Amniotic stem cell (primary cell): ENCODE measurements at regions not wholly inside any gene's neighbourhood (a gene's known extent, or its start where the extent isn't known, plus 50 kb on each side); places are given as distances from the start of the nearest gene placed in this dataset.

ENCODE experiments used
- DNase-seq: peaks from one replicate; lab custom pipeline; 2025; lab: John Stamatoyannopoulos, UW

- DNase-seq: no peak
Measured at GRCh38 chr3:193987186-193987585, 148.8 kb upstream of the HES1 start.

GRCh38 chr3:193989186-193989585 is 146.8 kb upstream of the HES1 start:
- no peak for DNase-seq

GRCh38 chr3:193991666-193992424 is 144.1 kb upstream of the HES1 start:
- DNase-seq: no peak

GRCh38 chr3:193992425-193993037 is 143.4 kb upstream of the HES1 start:
- DNase-seq: no peak

DNA sequence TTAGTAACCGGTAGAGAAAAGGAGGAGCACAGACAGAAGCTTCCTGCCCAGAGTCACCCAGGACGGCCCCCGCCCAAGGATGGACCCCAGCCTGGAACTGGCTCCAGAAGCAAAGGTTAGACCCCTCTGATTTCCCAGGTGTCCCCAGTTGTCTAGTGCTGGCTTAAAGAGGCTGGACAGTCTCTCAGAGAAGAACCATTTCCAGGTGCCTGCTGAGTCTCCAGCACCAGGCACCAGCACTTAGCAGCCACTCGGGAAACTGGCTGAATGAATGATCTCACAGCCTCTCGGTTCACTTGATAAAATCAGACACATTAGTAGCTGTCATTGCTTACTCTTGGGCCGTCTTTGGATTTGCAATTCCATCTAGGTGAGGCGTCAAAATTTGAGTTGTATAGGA is 139.7 kb upstream of the HES1 start:
- no peak for DNase-seq

DNA sequence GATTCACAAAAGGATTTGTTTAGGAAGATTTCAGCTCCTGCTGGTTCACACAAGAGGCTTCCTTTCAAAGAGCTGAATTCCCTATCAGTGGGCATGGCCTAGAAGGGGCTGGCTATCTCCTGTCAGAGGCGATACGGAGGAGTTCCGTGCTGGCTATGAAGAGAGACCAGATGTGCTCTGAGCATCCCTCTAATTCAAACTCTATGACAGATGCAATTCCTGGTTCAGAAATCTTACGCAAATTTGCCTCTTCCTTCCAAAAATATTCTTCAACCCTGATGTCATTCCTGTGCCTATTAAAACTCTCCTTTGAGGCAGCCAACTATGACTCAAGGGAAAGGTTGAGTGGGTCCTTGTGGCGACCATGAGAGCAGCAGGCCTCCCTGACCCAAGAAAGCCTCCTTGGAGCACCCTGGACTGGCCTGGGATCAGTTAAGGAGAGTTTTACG is 139.3 kb upstream of the HES1 start:
- DNase-seq: no peak

DNA sequence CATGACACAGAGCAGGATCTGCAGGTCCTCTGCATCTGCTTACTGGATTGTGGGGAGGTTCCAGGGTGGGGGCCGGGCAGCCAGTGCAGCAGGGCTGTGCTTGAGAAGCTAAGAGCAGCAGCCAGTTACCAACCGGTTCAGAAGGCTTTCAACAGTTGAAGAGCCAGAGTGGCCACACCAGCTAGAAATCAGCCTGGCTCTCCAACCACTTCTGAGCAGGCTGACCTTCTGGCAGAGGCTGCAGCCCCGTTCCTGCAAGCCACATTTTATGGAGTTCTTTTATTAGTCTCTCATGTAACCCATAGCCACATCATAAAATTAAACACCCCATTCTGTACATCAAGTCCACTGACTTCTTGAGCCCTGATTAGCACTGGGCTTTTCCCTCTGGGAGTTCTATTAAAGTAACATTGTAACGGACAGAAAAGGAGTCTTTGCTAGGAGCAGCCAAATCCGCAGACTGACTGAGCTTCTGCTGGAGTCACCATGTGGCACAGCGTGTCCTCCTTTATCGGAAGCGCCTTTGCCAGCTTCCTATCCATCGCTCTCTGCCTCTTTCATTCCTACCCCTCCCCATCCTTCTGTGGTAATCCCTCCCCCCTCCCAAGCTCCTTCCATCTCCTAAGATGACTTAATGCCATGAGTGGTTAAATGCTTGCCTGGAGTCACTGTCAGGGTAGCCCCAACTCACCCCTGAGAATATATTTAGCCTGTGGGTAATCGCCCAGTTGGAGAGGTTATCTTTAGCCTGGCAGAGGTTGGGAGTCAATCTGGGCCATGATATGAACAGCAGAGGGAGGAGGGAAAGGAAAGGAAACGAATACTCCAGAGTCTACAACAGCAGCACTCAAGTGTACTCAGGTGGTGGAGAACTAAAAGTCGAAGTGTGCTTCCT is 138.5 kb upstream of the HES1 start:
- DNase-seq: no peak

DNA sequence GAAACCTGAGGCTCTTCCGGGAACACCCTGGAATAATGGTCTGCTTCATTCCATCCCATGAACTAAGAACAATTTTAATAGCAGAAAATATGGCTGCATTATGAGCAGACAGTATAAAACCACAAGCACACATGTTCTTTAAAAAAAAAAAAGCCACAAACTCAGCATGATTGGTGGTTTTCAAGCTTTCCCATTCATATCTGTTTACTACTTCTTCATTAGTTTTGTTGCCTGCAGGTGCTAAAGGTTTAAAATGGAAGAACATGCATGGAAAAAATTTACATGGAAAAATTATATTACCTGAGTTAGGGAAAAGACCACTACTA is 137.9 kb upstream of the HES1 start:
- no peak for DNase-seq

DNA sequence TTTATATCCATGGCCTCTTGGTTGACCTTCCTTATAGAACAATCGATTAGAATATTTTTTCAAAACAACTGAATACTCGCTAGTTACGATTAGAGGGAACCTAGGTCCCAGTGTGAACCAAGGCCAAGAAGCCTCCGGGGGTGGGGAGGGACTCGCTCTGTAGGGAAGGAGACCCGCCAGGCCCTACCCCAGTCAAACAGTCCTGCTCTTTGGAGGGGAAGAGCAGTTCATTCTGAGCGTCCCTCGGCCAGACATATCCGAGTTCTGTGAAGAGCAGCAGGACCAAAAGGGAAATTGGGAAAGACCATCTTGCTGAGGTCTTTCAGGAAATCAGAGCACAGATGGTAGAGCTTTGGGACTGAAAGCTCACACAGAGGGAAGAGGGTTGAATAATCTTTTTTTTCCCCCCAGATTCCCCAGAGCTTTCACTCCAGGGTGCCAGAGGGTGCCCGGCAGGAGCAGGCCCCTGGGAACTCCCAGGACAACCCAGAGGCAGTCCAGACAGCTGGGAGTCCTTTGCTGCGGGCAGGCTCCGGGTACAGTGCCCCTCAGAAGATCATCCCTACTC is 137.2 kb upstream of the HES1 start:
- DNase-seq: no peak

GRCh38 chr3:194000100-194000499 is 135.8 kb upstream of the HES1 start:
- DNase-seq: no peak

DNA sequence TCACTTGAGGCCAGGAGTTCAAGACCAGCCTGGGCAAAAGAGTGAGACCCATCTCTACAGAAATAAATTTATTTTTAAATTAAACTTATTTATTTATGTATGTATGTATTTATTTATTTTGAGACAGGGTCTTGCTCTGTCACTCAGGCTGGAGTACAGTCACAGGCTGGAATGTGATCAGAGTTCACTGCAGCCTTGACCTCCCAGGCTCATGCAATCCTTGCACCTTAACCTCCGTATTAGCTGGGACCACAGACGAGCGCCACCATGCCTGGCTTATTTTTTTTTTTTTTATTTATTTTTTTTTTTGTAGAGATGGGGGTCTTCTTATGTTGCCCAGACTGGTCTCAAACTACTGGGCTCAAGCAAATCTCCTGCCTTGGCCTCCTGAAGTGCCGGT is 135.2 kb upstream of the HES1 start:
- DNase-seq: no peak

DNA sequence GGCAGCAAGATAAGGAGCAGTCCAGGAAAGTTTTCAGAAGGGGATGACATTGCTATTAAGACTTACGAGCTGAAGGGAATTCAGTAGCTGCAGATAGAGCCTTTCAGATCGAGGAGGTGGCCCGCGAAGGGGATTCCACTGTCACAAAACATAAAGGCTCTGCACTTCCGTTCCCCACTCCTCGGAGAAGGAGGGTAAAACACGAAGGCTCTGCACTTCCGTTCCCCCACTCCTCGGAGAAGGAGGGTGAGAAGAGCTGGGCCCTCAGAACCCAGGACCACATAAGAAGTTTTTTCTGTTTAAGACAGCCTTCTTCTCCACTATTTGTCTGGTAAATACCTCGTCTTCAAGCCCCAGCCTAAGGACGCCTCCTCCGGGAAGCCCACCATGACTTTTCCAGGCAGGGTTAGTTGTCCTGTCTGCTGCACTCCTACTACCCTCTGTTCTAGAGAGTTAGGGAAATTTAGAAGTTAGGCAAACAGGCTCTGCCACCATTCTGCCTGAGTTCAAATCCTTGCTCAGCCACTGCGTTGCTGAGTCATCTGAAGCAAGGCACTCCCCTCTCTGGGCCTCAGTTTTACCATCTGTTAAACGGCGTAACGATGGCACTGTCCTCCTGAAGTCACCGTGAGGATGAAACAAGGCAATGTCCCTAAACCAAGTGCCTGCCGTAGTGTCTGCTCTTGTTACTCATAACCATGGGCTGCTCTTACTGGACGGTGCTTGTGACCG is 134.1 kb upstream of the HES1 start:
- no peak for DNase-seq

DNA sequence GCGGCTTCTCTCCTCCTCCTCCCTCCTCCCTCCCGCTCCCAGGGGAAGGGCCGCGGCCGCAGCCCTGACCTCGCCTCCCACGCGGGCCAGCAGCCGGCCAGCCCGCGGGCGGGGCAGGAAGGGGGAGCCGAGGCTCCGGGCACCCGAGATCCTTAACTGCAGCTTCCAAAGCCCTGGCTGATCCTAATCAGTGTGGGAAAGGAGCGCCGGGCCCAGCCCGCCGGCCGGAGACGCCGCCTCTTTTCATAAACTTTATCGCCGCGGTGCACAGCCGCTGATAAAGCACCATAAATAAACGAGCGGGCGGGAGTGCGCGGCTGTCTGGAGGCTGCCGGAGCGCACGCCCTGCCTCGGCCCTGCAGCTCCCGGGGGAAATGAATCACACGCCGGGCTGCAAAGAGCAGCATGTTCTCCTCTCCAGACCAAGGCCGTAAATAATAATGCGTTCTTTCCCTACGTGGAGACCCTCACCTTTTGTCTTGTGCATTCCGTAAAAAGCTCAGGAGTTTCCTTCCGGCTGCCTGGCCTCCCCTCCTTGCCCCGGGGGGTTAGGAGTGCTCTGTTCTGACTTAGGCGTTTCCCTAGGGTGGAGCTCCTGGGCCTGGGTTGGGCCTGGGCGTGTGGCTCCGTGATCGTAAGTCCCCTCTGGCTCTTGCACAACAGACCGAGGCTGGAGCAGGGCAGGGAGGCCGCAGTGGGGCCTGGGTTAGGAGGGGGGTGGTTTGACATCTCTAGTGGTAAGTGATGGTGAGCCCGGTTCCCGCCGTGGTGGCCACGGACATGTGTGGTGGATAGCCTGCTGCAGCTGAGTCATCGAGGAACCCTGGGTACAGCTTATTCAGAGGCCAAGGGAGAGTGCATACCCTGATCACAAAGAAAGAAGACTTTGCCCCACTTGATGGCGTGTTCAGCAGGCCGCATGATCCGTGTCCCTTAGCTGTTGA is 132.6 kb upstream of the HES1 start:
- peak; percentile 56 for DNase-seq

DNA sequence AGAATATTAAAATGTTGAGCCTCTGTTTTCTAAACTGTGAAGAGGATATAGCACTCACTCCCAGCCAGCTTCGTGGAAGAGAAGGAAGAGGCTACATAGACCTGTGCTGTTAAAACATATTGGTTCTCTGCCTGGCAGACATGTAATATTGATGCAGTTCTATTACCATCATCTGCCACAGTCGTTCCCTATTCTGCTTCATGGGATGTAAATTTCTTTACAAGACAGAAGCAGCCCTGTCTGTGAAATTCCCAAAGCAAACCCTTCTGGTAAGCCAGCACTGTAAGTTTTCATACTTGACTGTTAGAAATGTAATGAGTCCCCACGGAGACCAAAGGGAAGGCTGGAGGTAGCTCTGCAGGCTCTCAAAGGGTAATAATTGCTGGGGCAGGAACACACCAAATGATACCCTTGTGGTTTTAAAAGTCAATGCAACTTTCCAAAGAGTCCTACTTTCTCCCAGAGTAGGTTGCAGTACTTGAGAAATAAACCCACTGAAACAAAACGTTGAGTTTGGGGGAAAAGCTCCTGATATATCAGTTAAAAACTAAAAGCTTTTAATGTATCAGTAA is 129.9 kb upstream of the HES1 start:
- no peak for DNase-seq

DNA sequence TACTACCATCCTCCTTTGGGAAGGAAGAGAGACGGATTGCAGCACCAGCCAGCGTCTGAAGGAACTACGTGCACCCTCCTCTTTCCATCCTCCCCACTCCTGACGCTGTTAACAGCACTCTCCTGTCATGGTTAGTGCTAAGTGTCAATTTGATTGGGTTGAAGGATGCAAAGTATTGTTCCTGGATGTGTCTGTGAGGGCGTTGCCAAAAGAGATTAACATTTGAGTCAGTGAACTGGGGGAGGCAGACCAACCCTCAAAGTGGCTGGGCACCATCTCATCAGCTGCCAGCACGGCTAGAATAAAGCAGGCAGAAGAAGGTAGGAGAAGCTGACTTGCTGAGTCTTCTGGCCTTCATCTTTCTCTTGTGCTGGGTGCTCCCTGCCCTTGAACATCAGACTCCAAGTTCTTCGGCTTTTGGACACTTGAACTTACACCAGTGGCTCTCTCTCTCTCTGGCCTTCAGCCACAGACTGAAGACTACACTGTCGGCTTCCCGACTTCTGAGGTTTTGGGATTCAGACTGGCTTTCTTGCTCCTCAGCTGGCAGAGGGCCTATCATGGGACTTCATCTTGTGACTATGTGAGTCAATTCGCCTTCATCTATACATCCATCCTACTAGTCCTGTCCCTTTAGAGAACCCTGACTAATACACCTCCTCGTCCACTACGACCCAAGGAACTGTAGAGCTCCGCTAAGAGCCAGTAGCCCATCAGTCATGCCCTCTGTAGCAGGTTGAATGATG is 128.2 kb upstream of the HES1 start:
- no peak for DNase-seq

GRCh38 chr3:194009019-194009418 is 126.9 kb upstream of the HES1 start:
- DNase-seq: no peak

- no peak for DNase-seq
Measured at GRCh38 chr3:194009892-194010533, 125.9 kb upstream of the HES1 start.

DNA sequence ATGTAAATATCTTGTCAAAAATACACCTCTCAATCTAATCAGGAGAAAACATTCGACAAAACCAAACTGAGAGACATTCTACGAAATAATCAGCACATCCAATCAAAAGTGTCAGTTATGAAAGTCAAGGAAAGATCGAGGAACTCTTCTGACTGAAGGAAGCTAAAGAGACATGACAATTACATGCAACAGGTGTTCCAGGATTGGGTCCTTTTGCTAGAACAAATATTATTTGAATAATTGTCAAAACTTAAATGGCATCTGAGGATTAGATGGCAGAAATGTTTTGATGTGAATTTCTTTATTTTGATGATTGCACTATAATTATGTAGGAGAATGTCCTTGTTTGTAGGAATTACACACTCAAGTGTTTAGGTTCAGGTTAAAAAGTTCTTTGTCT is 124.1 kb upstream of the HES1 start:
- DNase-seq: no peak

GRCh38 chr3:194013928-194014327 is 122.0 kb upstream of the HES1 start:
- DNase-seq: no peak
